ENCODE measurements at regions not wholly inside any gene's neighbourhood (a gene's known extent, or its start where the extent isn't known, plus 50 kb on each side); places are given as distances from the start of the nearest gene placed in this dataset.
A peak's percentile ranks its signal among the peaks of the same experiment; 100 is the strongest.

DNA sequence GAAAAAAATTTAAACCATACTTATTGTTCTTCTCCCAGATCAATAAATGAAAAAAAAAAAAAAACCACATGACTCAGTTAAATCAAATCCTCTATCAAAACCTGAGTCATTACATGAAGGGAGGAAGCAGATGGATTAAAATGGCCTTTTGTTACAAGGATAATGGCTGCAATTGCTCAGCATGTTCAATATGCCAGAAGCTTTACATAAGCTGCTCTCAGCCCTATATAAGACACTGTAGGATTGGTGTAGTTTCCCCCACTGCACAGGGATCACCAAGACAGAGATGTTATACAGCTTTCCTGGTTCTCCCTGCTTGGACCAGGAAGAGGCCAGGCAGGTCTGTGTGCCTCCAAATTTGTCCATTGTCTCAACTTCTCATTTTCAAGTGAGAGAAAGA, 101.6 kb upstream of the MAP1B start:
- DNase-seq (ENCODE audit: low read depth), result no peak

GRCh38 chr5:72006361-72006760, 100.9 kb upstream of the MAP1B start:
- DNase-seq (ENCODE audit: low read depth), result no peak

- DNase-seq (ENCODE audit: low read depth), result no peak
Observed at GRCh38 chr5:72007336-72008111, 99.8 kb upstream of the MAP1B start.

DNA sequence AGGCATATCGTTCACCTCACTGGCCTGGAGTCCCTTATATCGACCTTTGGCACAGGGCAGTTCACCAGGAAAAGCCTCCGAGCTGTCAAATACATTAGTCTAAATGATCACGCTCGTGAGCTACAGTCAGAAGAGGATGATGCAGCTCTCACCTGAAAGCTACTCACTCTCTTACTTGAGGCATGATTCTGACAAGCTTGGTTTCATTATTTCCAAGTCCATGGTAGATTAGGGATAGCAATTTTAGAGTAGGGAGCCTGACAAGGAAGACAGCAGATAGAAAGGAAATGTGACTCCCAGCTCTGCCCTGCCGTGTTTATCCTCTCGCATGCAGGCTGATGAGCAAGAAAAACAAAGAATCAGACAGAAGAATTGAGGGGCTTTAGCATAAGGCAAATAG, 98.0 kb upstream of the MAP1B start:
- DNase-seq (ENCODE audit: low read depth), result no peak

DNA sequence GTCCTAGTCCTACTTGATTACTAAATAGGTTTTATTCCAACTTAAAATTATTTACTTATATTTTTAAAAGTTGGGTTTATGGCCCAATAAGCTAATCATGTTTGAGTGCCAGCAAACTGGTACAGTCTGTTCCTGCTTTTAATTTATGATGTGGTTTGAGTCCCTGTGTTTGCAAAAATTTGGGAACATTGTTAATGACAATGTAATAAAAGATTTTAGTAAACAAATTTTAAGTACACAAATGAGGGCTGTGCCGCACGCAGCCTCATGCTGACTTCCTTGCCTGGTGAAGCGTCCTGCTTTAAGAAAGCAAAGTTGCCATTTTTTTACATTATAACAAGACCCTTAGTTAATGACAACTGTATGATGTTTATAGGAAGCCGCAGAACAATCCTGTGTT, 96.8 kb upstream of the MAP1B start:
- DNase-seq (ENCODE audit: low read depth), result no peak

DNA sequence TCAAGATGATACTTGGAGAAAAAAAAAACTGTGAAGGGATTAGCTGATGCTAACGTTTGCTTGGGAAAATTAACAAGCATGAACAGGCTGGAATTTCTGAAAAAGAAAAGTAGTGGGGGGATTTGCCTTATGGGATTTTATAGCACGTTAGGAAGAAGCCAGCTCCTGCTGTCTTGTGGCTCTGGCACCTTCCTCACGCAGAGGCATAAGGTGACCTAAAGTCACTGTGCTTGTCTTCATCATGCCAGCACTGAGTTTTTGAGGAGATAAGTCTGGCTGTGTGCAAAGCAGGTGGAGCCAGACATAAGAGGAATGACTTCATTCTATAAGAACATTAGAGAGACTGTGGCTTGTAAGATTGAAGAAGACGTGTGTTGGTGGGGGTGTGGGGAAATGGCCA, 94.4 kb upstream of the MAP1B start:
- no peak for DNase-seq (ENCODE audit: low read depth)

DNA sequence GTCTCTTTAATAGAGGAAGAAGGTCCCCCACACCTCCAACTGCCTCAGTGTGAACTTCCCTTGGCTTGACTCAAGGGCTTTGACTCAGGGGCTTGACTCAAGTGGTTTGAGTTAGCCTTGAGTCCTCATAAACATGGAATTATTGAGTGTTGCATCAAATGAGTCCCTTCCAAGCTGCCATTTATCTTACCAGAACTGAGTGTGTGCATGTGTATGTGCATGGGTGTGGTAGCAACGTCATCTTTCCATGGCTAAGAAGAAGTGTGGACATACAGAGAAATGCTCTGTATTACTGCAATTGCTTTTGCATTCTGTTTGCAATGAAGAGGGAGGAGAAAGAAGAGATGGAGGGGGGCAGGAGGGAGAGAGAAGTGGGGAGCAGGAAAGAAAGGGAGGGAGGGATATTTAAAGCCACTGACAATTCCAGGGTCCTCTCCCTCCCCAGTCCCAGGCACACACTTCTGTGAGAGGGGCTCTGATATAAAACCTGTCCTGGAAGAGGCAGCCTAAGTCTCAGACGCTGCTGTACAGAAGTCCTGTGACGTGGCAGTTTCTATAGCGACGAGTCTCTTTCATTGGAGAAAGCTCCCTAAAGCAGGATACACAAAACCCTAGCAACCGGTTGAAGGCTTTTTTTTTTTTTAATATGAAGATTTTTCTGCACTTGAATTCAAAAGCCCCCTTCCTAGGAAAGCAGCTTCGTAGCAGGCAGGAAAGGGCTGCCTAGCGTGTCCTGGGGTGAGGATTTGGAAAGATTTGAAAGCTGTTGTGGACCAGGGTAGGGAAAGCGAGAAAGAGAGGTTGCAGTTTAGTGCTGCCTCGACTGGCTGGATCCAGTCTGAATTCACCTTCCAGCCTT, 93.3 kb upstream of the MAP1B start:
- peak; percentile 25 for DNase-seq (ENCODE audit: low read depth)

- DNase-seq (ENCODE audit: low read depth), result peak; percentile 14
Observed at GRCh38 chr5:72015103-72015548, 92.1 kb upstream of the MAP1B start.

DNA sequence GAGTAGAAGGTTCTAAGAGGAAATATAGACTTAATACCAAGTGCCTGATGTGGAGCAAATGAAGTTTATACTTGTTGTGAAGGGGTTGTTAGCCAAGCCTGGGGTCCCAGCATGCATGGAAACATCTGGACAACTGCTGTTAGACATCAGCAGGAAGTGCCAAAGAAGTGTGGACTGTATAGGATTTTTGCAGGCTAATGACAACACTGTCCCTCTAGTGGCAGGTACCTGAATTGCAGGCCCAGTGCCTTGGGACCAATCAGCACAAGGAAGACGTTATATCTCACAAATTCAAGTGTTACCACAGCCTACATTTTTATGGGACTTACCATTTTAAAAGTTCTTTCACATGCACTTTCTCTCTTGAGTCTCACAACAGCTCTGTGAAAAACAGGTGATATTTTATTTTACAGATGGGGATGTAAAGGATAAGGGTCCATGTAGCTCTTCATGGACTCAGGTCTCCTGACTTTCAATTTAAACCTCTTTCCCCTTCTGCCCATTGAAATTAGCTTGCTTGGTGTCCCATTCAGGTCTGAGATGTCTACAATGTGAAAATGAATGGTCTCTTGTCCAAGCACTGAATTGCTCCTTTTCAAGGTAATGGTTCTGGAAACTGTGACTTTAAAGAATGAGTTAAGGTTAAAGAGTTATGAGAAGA, 89.0 kb upstream of the MAP1B start:
- DNase-seq (ENCODE audit: low read depth), result no peak

- DNase-seq (ENCODE audit: low read depth), result no peak
Observed at GRCh38 chr5:72020161-72020983, 86.9 kb upstream of the MAP1B start.

DNA sequence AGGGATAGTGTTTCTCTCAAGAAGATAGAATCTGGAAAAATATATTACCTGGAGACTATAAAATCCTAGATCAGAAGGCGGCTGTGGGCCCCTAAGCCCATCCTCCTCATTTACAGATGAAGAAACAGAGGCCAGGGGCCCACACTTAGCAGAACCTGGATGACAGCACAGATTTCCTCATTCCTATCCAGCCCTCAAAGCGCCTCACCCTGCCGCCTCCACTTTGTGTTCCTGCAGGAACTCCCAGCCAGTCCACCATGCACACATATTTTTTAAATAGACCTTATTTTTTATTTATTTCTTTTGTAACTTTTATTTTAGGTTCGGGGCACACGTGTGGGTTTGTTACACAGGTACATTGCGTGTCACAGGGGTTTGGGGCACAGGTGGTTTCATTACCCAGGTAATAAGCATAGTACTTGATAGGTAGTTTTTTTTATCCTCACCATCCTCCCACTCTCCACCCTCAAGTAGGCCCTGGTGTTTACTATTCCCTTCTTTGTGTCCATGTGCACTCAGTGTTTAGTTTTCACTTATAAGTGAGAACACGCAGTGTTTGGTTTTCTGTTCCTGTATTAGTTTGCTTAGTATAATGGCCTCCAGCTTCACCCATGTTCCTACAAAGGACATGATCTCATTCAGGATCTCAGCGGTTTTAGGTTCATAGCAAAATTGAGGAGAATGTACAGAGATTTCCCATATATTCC, 85.5 kb upstream of the MAP1B start:
- no peak for DNase-seq (ENCODE audit: low read depth)

- DNase-seq (ENCODE audit: low read depth), result no peak
Observed at GRCh38 chr5:72028382-72028781, 78.9 kb upstream of the MAP1B start.

- DNase-seq (ENCODE audit: low read depth), result no peak
Observed at GRCh38 chr5:72030237-72030636, 77.0 kb upstream of the MAP1B start.

DNA sequence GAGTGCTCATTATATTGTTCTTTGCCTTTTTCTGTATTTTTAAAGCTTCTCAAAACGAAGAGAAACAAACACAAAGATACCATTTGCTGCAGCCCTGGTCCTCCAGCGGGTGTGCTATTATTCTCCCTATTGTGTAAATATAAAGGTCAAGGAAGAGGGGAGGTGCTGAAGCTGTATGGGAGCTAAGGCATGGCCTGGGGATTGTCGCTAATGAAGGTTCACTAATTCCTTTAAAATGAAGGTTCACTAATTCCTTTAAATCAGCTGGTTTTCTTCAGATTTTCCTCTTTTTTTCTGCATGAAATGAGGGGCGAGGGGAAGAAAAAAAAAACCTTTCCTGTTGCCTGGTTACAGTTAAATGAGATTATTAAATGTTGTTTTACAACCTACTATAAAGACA, 74.5 kb upstream of the MAP1B start:
- no peak for DNase-seq (ENCODE audit: low read depth)

DNA sequence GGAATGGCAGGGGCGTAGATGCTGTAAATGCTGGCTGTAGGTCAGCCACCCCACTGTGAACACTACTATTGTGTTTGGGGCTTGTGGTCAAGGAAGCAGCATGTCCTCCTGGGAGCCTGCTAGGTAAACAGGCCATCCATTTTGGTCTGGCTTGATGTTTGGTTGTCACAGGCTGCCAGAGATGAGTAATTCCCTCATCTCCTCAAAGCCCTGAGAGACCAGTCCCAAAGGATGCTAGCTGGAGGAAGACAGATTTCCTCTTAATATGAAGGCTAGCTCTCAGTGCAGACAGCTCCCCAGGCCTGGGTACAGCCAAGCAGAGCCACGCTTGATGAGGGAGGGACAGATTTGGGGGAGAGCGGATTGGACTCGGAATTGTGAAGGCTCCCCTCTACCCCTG, 72.5 kb upstream of the MAP1B start:
- no peak for DNase-seq (ENCODE audit: low read depth)

DNA sequence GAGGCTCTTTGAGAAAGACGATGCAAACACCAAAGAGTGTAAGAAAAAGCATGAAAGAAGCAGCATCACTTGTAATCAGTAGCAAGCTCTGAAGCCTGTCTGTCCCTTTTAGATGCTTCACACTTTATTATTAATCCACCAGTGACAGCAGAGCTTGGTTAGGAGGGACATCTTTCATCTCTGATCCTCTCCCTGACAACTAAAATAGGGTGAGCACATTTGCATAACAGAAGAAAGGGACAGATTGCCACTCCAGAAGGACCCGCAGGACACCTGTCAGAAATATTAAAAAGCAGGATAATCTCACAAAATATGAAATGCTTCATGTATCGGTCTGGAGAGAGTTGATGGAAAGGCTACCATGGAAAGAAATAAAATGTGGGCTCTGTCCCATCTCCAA, 71.4 kb upstream of the MAP1B start:
- DNase-seq (ENCODE audit: low read depth), result no peak

- DNase-seq (ENCODE audit: low read depth), result no peak
Observed at GRCh38 chr5:72036951-72037350, 70.3 kb upstream of the MAP1B start.

DNA sequence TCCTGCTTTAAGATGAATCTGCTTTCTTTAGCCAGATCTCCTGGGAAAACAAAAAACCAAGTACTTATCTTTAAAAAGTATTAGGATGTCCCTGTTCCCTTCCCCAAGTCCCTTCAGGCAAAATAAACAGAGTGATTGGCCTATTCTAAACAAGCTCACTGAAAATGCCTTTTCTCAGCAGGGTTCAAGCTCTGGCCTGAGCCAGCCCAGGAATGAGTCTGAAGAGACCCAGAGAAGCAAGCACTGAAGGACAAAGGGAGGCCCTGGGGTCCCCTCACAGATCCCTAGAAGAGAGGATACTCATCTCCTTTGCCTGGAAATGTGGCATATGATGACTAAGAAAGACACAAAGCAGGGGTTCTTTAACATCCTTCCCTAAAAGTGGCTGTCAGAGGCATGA, 66.8 kb upstream of the MAP1B start:
- no peak for DNase-seq (ENCODE audit: low read depth)

- no peak for DNase-seq (ENCODE audit: low read depth)
Observed at GRCh38 chr5:72041654-72042053, 65.6 kb upstream of the MAP1B start.

DNA sequence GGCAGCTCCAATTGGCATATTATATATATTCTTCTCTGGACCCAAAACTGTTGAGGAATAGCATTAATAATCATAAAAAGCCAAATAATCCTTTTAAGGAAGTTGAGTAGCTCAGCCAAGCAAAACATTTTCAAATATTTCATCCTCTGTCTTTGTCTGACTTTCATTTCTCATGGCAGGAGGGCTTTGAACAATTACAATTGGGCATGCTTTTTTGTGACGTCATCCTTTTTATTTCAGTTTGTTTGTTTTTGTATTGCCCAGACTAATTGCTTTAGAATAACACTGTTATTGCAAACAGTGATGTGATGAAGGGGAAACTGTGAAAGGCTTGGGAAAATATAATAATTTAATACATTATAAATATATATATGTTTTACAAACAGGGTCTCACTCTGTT, 65.2 kb upstream of the MAP1B start:
- no peak for DNase-seq (ENCODE audit: low read depth)

DNA sequence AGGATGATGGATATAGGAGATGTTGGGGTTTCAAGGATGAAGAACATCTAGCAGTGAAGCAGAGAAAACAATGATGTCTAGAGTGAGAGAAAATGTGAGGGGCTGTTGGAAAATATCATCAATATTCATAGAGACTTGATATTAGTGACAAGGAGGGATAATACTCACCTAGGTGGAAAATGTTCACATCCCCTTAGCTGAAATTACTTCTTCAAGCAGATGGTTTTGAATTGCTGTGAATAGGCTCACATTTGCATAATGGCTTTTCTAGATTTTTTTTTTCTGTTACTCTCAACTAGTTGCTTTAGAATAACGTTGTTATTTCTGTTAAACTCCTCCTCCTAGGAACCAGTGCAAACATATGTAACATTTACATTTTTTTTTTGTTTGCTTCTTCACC, 61.6 kb upstream of the MAP1B start:
- no peak for DNase-seq (ENCODE audit: low read depth)
